GM21619 (cell line): ENCODE measurements at regions not wholly inside any gene's neighbourhood (a gene's known extent, or its start where the extent isn't known, plus 50 kb on each side); places are given as distances from the start of the nearest gene placed in this dataset.

Experiments
- ATAC-seq: cut with Tn5 transposase; IDR thresholded peaks from one replicate; pipeline ENCODE4 v1.9.1; 2021; ENCODE audit not compliant: unreplicated experiment

- ATAC-seq: no peak
Observed at GRCh38 chr14:54343272-54344121, 53.3 kb upstream of the CDKN3 start.

GRCh38 chr14:54344445-54344844 lies 52.4 kb upstream of the CDKN3 start:
- ATAC-seq: no peak

- ATAC-seq: no peak
Observed at GRCh38 chr14:54346257-54346656, 50.5 kb upstream of the CDKN3 start.
